ENCODE measurements at regions not wholly inside any gene's neighbourhood (a gene's known extent, or its start where the extent isn't known, plus 50 kb on each side); places are given as distances from the start of the nearest gene placed in this dataset.

GRCh38 chr2:235206399-235206798 is 254.6 kb downstream of the SH3BP4 start:
- no peak overlapping the region for H3K4me3 ChIP-seq (ENCODE audit: low read depth, low read length)
- in situ Hi-C loops (cut with HindIII; ENCODE audit: low sequenced_read_pairs) = no loop called here
- no peak for TF ChIP-seq CTCF (IDR thresholded peaks at IDR 0.05; ENCODE audit: low read depth, low read length, missing control alignments)
- no peak for DNase-seq (ENCODE audit: low read depth)

GRCh38 chr2:235206980-235207579 is 255.3 kb downstream of the SH3BP4 start:
- DNase-seq (ENCODE audit: low read depth) = no peak
- H3K4me3 ChIP-seq (ENCODE audit: low read depth, low read length) = no peak overlapping the region
- in situ Hi-C loops (cut with HindIII; ENCODE audit: low sequenced_read_pairs) = no loop called here
- no peak for TF ChIP-seq CTCF (IDR thresholded peaks at IDR 0.05; ENCODE audit: low read depth, low read length, missing control alignments)

GRCh38 chr2:235211056-235211455 is 259.2 kb downstream of the SH3BP4 start:
- DNase-seq (ENCODE audit: low read depth) = no peak
- no peak for TF ChIP-seq CTCF (IDR thresholded peaks at IDR 0.05; ENCODE audit: low read depth, low read length, missing control alignments)
- in situ Hi-C loops (cut with HindIII; ENCODE audit: low sequenced_read_pairs) = no loop called here
- no peak overlapping the region for H3K4me3 ChIP-seq (ENCODE audit: low read depth, low read length)

GRCh38 chr2:235212501-235213158 is 260.8 kb downstream of the SH3BP4 start:
- no peak overlapping the region for H3K4me3 ChIP-seq (ENCODE audit: low read depth, low read length)
- in situ Hi-C loops (cut with HindIII; ENCODE audit: low sequenced_read_pairs) = no loop called here
- DNase-seq (ENCODE audit: low read depth) = no peak
- TF ChIP-seq CTCF (IDR thresholded peaks at IDR 0.05; ENCODE audit: low read depth, low read length, missing control alignments) = no peak

- H3K4me3 ChIP-seq (ENCODE audit: low read depth, low read length) = no peak overlapping the region
- in situ Hi-C loops (cut with HindIII; ENCODE audit: low sequenced_read_pairs) = no loop called here
- no peak for DNase-seq (ENCODE audit: low read depth)
- no peak for TF ChIP-seq CTCF (IDR thresholded peaks at IDR 0.05; ENCODE audit: low read depth, low read length, missing control alignments)
Measured at GRCh38 chr2:235215248-235215647, 263.4 kb downstream of the SH3BP4 start.

GRCh38 chr2:235216901-235217300 is 265.1 kb downstream of the SH3BP4 start:
- no peak overlapping the region for H3K4me3 ChIP-seq (ENCODE audit: low read depth, low read length)
- in situ Hi-C loops (cut with HindIII; ENCODE audit: low sequenced_read_pairs) = no loop called here
- DNase-seq (ENCODE audit: low read depth) = no peak
- TF ChIP-seq CTCF (IDR thresholded peaks at IDR 0.05; ENCODE audit: low read depth, low read length, missing control alignments) = no peak
